NCI-H345 treated with DMSO at 0.1 percent for 48 hours (cell line): ENCODE measurements at regions not wholly inside any gene's neighbourhood (a gene's known extent, or its start where the extent isn't known, plus 50 kb on each side); places are given as distances from the start of the nearest gene placed in this dataset.
"Not testable (repeated sequence)": the region's sequence is repeated elsewhere in the genome, so short reads cannot be mapped to it uniquely, and the experiment has no call there.

Source experiments
- DNase-seq: peaks from one replicate; lab custom pipeline; 2025; ENCODE audit not compliant: unreplicated experiment; lab: John Stamatoyannopoulos, UW

GRCh38 chr9:134574686-134575085 is 66.9 kb upstream of the COL5A1 start:
- DNase-seq = not testable (repeated sequence)

- DNase-seq = no peak
These were observed 66.3 kb upstream of the COL5A1 start for GRCh38 chr9:134575103-134575900.

- DNase-seq = no peak
These were observed 65.8 kb upstream of the COL5A1 start for GRCh38 chr9:134575901-134576176.

- DNase-seq = no peak
These were observed 56.5 kb upstream of the COL5A1 start for GRCh38 chr9:134585021-134585561.

GRCh38 chr9:134585746-134586706 is 55.6 kb upstream of the COL5A1 start:
- DNase-seq = no peak

GRCh38 chr9:134589748-134590147 is 51.9 kb upstream of the COL5A1 start:
- DNase-seq = no peak

- peak; percentile 71 for DNase-seq
These were observed 51.1 kb upstream of the COL5A1 start for GRCh38 chr9:134590240-134591081.

- peak; percentile 95 for DNase-seq
These were observed 50.5 kb upstream of the COL5A1 start for GRCh38 chr9:134591082-134591571.

GRCh38 chr9:134591573-134591981 is 50.0 kb upstream of the COL5A1 start:
- DNase-seq = peak; percentile 95
